BE2C (cell line): ENCODE measurements at regions not wholly inside any gene's neighbourhood (a gene's known extent, or its start where the extent isn't known, plus 50 kb on each side); places are given as distances from the start of the nearest gene placed in this dataset.

Experiments used
- DNase-seq: peaks from one replicate; pipeline ENCODE4 v3.0.0-alpha.2; 2020
- H3K27me3 ChIP-seq: fragments of 250-450 bp; sonication (Bioruptor Pico); 2 replicates; pipeline ENCODE4 v1.5.1; 2020; ENCODE audit warnings: mild to moderate bottlenecking
- H3K36me3 ChIP-seq: fragments of 250-450 bp; sonication (Bioruptor Pico); 2 replicates; pipeline ENCODE4 v1.5.1; 2020; ENCODE audit warnings: mild to moderate bottlenecking
- H3K4me1 ChIP-seq: fragments of 250-450 bp; sonication (Bioruptor Pico); 2 replicates; pipeline ENCODE4 v1.5.1; 2020
- H3K4me3 ChIP-seq: 2 replicates; pipeline ENCODE4 v1.5.1; 2011; ENCODE audit warnings: low read depth, low read length
- H3K9me3 ChIP-seq: fragments of 250-450 bp; sonication (Bioruptor Pico); 2 replicates; pipeline ENCODE4 v1.5.1; 2020
- TF ChIP-seq, protein P1 (sequence below): IDR thresholded peaks from 2 replicates; pipeline ENCODE4 v1.5.1; 2012; ENCODE audit warnings: mild to moderate bottlenecking, low read depth, low read length

DNA sequence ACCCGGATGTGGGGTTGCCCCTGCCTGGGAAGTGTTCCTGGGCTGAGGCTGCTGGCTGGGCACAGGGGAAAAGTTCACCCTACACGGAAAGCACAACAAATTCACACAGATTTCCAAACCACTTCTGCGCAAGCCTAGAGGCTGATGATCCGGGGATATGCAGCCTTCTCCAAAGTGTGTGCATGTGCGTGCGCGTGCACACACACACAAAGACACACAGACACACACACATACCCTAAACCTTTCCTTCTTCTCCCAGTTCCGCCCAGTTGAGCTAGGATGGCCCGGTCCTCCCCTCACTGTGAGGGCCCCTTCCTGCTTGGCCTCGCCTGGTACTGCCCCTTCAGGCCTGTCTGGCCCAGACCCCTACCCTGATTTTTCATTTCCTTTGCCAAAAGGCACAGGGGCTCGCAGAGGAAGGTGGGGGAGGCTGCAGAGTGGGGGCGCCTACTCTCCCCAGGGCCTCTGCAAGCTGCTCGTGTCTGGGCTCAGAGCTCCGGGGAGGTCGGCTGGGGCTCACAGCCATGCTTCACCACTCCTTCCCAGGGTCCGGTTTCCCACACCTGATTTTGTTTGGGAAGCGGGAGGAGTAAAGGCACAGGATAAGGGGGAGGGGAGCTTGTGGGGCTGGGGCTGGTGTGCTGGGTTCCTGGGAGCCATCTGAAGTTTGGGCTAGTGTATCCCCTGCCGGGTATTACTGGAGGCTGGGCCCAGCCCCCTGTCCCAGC is 144.7 kb downstream of the ENGASE start:
- TF ChIP-seq, protein P1, sequence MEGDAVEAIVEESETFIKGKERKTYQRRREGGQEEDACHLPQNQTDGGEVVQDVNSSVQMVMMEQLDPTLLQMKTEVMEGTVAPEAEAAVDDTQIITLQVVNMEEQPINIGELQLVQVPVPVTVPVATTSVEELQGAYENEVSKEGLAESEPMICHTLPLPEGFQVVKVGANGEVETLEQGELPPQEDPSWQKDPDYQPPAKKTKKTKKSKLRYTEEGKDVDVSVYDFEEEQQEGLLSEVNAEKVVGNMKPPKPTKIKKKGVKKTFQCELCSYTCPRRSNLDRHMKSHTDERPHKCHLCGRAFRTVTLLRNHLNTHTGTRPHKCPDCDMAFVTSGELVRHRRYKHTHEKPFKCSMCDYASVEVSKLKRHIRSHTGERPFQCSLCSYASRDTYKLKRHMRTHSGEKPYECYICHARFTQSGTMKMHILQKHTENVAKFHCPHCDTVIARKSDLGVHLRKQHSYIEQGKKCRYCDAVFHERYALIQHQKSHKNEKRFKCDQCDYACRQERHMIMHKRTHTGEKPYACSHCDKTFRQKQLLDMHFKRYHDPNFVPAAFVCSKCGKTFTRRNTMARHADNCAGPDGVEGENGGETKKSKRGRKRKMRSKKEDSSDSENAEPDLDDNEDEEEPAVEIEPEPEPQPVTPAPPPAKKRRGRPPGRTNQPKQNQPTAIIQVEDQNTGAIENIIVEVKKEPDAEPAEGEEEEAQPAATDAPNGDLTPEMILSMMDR, result no peak
- peaks cover 78% of the 10 kb centered on the region for H3K27me3 ChIP-seq
- H3K4me3 ChIP-seq, result no peak overlapping the region
- no peaks in the 10 kb centered on the region for H3K36me3 ChIP-seq
- no peak for DNase-seq
- no peaks in the 10 kb centered on the region for H3K9me3 ChIP-seq
- no peaks in the 10 kb centered on the region for H3K4me1 ChIP-seq

DNA sequence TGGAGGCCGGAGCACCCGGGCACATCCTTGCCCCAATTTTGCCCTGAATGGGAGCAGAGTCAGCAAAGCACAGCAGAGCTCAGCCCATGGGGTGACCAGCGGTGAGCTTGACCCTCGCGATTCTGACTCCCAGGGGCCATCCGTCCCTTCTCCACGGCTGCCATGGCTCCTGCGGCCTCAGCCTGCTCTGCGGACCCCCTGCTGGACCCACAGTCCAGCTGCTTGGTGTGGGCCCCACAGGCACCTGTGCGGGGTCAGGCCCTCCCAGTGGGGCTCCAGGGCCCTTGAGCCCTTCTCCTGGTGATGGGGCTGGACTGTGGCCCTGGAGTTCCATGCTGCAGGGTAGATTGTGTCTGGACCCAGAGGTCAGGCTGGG is 144.2 kb downstream of the ENGASE start:
- TF ChIP-seq, protein P1, result no peak
- no peak for DNase-seq
- Histone ChIP-seq H3K9me3 (no peaks in the 10 kb centered on the region), H3K27me3 (peaks cover 78% of the 10 kb centered on the region), H3K36me3 (no peaks in the 10 kb centered on the region), H3K4me3 (no peak overlapping the region), H3K4me1 (no peaks in the 10 kb centered on the region)

DNA sequence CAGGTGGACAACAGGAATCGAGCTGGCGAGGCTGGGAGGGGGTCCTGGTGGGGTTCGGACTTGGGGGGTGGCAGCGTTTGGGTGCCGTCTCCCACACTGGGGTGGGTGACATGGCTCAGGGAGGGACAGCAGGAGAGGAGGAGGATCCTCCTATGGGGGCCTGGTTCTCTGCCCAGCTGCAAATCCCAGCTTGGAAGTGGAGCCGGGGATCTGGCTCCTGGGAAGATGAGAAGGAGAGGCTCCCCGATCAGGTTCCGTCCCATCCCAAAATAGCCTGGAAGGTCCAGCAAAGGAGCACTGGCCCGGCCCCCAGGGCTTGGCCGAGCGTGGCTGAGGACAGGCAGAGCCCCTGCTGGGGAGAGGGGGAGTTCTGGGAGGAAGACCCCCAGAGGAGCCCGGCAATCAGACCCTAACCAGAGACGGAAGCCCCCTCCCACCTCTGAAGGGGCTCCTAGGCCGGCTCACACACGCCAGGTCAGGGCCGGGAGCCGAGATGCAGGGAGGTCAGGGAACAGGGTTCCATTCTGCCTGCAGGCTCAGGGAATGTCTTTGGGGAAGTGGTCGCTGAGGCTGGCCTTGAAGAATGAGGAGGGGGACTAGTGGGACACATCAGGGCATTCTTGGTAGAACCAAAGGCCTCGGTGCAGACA is 143.7 kb downstream of the ENGASE start:
- DNase-seq, result no peak
- Histone ChIP-seq H3K9me3 (no peaks in the 10 kb centered on the region), H3K27me3 (peaks cover 82% of the 10 kb centered on the region), H3K36me3 (no peaks in the 10 kb centered on the region), H3K4me1 (no peaks in the 10 kb centered on the region), H3K4me3 (no peak overlapping the region)
- TF ChIP-seq, protein P1, result no peak

DNA sequence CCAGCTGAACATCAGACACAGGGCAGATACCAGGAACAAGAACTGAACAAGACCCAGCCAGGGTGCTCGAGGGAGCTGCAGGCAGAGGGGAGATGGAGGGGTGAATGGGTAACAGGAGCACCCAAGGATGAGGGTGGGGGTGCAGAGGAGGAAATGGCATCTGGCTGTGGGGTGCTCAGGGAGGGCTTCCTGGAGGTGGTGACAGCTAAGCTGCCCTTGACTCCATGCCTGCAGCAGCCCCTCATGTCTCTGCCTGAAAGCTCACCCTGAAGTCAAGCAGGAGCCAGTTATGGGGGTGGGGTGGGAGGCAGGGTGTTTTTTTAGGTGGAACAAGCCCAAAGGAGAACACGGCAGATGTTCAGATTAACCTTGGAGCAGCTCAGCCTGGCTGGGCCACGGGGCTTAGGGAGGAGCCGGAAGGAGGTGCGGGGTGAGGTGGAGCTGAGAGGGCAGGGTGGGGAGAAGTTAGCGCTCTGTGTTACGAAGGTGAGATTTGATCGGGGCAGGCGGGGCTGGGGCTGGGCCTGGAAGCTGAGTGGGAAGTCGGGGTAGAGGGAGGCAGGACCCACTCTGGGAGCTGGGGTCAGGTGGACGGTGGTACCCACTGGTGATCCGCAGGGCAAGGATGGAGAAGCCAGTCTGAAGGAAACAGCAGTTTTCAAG is 143.0 kb downstream of the ENGASE start:
- Histone ChIP-seq H3K9me3 (no peaks in the 10 kb centered on the region), H3K27me3 (peaks cover 83% of the 10 kb centered on the region), H3K4me1 (no peaks in the 10 kb centered on the region), H3K4me3 (no peak overlapping the region), H3K36me3 (no peaks in the 10 kb centered on the region)
- DNase-seq, result no peak
- TF ChIP-seq, protein P1, result no peak

DNA sequence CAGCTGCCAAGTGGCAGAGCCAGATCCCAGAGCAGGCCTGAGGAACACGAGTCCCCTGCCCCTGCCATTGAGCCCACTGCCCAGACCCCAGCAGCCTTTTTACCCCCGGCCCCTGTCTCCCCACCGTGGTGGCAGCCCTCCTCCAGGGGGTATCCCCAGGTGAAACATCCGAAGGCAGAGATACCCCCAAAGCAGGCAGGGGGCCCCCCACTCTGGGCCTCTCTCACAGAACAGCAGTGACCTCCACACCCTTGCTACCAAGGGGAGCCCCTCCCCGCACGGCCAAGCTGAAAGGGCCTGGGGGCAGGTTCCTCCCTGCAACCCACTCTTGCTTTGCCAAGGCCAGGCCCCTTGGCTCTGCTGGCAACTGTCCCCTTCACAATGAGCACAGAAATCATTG is 142.2 kb downstream of the ENGASE start:
- H3K27me3 ChIP-seq, result peaks cover 84% of the 10 kb centered on the region
- TF ChIP-seq, protein P1, result no peak
- no peaks in the 10 kb centered on the region for H3K4me1 ChIP-seq
- no peak for DNase-seq
- H3K36me3 ChIP-seq, result no peaks in the 10 kb centered on the region
- H3K9me3 ChIP-seq, result no peaks in the 10 kb centered on the region
- no peak overlapping the region for H3K4me3 ChIP-seq

DNA sequence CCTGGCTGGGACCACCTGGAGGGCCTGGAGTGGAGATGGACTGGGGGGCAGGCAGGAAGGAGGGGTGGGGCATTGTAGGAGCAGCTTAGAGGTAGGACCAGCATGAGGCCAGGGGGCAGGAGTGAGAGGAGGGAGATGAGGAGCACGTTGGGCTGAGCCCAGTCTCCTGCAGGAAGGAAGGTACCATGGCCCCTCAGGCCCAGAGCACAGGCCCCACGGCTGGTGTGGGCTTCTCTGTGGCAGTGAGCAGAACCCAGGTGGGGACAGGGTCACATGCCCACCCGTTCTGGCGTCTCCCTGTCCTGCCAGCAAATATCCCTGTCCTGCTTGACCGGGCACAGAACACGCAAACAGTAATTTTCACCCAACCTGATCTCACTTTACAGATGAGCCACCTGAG is 141.8 kb downstream of the ENGASE start:
- Histone ChIP-seq H3K4me3 (no peak overlapping the region), H3K9me3 (no peaks in the 10 kb centered on the region), H3K27me3 (peaks cover 86% of the 10 kb centered on the region), H3K4me1 (no peaks in the 10 kb centered on the region), H3K36me3 (no peaks in the 10 kb centered on the region)
- no peak for DNase-seq
- TF ChIP-seq, protein P1, result no peak
